NCI-H2029 (cell line): ENCODE measurements at regions not wholly inside any gene's neighbourhood (a gene's known extent, or its start where the extent isn't known, plus 50 kb on each side); places are given as distances from the start of the nearest gene placed in this dataset.

Experiments
- DNase-seq: peaks from one replicate; lab custom pipeline; 2025; lab: John Stamatoyannopoulos, UW

GRCh38 chr3:23644099-23644498 lies 161.7 kb upstream of the UBE2E1 start:
- DNase-seq, result no peak

- DNase-seq, result no peak
Measured at GRCh38 chr3:23644676-23645075, 161.1 kb upstream of the UBE2E1 start.

- DNase-seq, result no peak
Measured at GRCh38 chr3:23645533-23646183, 160.1 kb upstream of the UBE2E1 start.

GRCh38 chr3:23646184-23646920 lies 159.4 kb upstream of the UBE2E1 start:
- no peak for DNase-seq

GRCh38 chr3:23647706-23648258 lies 158.0 kb upstream of the UBE2E1 start:
- DNase-seq, result no peak

- no peak for DNase-seq
Measured at GRCh38 chr3:23648326-23648995, 157.3 kb upstream of the UBE2E1 start.

GRCh38 chr3:23648996-23649395 lies 156.8 kb upstream of the UBE2E1 start:
- DNase-seq, result no peak

- no peak for DNase-seq
Measured at GRCh38 chr3:23649448-23649847, 156.3 kb upstream of the UBE2E1 start.

GRCh38 chr3:23650371-23651140 lies 155.2 kb upstream of the UBE2E1 start:
- DNase-seq, result no peak

- no peak for DNase-seq
Measured at GRCh38 chr3:23653647-23654525, 151.9 kb upstream of the UBE2E1 start.

- DNase-seq, result no peak
Measured at GRCh38 chr3:23654571-23654970, 151.2 kb upstream of the UBE2E1 start.

- DNase-seq, result no peak
Measured at GRCh38 chr3:23655749-23656148, 150.0 kb upstream of the UBE2E1 start.

GRCh38 chr3:23656199-23656598 lies 149.6 kb upstream of the UBE2E1 start:
- no peak for DNase-seq

GRCh38 chr3:23656821-23657220 lies 148.9 kb upstream of the UBE2E1 start:
- DNase-seq, result no peak

GRCh38 chr3:23657647-23658046 lies 148.1 kb upstream of the UBE2E1 start:
- DNase-seq, result no peak

- peak; percentile 42 for DNase-seq
Measured at GRCh38 chr3:23659274-23659673, 146.5 kb upstream of the UBE2E1 start.

- DNase-seq, result no peak
Measured at GRCh38 chr3:23659840-23660430, 145.8 kb upstream of the UBE2E1 start.

- DNase-seq, result no peak
Measured at GRCh38 chr3:23662079-23662617, 143.6 kb upstream of the UBE2E1 start.

- DNase-seq, result no peak
Measured at GRCh38 chr3:23663246-23663645, 142.5 kb upstream of the UBE2E1 start.

GRCh38 chr3:23663661-23664186 lies 142.0 kb upstream of the UBE2E1 start:
- DNase-seq, result no peak
